ENCODE measurements at regions not wholly inside any gene's neighbourhood (a gene's known extent, or its start where the extent isn't known, plus 50 kb on each side); places are given as distances from the start of the nearest gene placed in this dataset.

DNA sequence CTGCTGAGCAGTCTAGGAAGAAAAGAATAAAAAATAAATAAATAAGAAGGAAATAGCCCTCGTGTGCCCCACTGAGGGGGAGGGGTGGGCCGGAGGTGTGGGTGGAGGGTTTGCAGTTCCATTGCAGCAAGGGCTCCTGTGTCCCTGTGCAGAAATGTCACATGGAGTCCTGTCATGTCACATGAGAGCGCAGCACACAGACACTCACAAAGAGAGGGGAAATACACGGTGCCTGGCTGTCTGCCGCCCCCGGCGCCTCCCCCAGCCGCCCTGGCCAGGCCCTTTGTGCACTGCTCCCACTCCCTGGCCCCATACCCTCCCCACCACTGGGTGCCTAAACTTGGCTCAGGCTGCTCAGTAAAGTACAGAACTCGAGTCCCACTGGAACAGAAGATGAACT, 55.6 kb upstream of the SPTLC1 start:
- Histone ChIP-seq H3K79me2 (ENCODE audit: insufficient read depth, low read length) (no peaks in the 10 kb centered on the region), H3K4me2 (ENCODE audit: insufficient read depth, low read length) (no peak overlapping the region), H3K4me3 (ENCODE audit: insufficient read depth, low read length) (no peak overlapping the region), H3K36me3 (ENCODE audit: insufficient read depth, low read length) (no peaks in the 10 kb centered on the region), H2AFZ (ENCODE audit: low read length) (no peak overlapping the region), H4K20me1 (ENCODE audit: insufficient read depth, low read length) (no peaks in the 10 kb centered on the region), H3K9me3 (ENCODE audit: low read depth, low read length) (peaks cover 7% of the 10 kb centered on the region), H3K27me3 (ENCODE audit: insufficient read depth, low read length) (no peaks in the 10 kb centered on the region), H3K4me1 (ENCODE audit: insufficient read depth, low read length) (no peaks in the 10 kb centered on the region), H3K27ac (ENCODE audit: low read depth, low read length) (no peak overlapping the region)
- TF ChIP-seq, protein P1, sequence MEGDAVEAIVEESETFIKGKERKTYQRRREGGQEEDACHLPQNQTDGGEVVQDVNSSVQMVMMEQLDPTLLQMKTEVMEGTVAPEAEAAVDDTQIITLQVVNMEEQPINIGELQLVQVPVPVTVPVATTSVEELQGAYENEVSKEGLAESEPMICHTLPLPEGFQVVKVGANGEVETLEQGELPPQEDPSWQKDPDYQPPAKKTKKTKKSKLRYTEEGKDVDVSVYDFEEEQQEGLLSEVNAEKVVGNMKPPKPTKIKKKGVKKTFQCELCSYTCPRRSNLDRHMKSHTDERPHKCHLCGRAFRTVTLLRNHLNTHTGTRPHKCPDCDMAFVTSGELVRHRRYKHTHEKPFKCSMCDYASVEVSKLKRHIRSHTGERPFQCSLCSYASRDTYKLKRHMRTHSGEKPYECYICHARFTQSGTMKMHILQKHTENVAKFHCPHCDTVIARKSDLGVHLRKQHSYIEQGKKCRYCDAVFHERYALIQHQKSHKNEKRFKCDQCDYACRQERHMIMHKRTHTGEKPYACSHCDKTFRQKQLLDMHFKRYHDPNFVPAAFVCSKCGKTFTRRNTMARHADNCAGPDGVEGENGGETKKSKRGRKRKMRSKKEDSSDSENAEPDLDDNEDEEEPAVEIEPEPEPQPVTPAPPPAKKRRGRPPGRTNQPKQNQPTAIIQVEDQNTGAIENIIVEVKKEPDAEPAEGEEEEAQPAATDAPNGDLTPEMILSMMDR (IDR thresholded peaks at IDR 0.05; ENCODE audit: extremely low read depth, low read depth, low read length): no peak
- DNase-seq (ENCODE audit: insufficient read length, low spot score, missing footprints): peak; percentile 66

DNA sequence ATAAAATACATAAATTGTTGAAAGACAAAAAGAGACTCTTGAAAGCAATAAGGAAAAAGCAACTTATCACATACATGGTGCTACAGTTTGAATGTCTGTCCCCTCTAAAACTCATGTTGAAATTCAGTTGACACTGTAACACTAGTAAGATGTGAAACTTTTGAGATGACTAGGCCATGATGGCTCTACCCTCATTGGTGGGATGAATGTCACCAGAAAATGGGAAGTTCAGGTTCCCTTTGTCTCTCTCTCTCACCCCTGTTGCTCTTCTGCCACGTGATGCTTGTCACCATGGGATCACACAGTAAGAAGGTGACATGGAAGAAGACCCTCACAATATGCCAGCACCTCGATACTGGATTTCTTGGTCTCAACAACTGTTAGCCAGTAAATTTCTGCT, 50.3 kb upstream of the SPTLC1 start:
- Histone ChIP-seq H3K9me3 (ENCODE audit: low read depth, low read length) (no peaks in the 10 kb centered on the region), H3K27me3 (ENCODE audit: insufficient read depth, low read length) (no peaks in the 10 kb centered on the region), H3K27ac (ENCODE audit: low read depth, low read length) (no peak overlapping the region), H3K36me3 (ENCODE audit: insufficient read depth, low read length) (no peaks in the 10 kb centered on the region), H2AFZ (ENCODE audit: low read length) (no peak overlapping the region), H4K20me1 (ENCODE audit: insufficient read depth, low read length) (no peaks in the 10 kb centered on the region), H3K79me2 (ENCODE audit: insufficient read depth, low read length) (no peaks in the 10 kb centered on the region), H3K4me2 (ENCODE audit: insufficient read depth, low read length) (no peak overlapping the region), H3K4me1 (ENCODE audit: insufficient read depth, low read length) (no peaks in the 10 kb centered on the region), H3K4me3 (ENCODE audit: insufficient read depth, low read length) (no peak overlapping the region)
- no peak for DNase-seq (ENCODE audit: insufficient read length, low spot score, missing footprints)
- TF ChIP-seq, protein P1 (IDR thresholded peaks at IDR 0.05; ENCODE audit: extremely low read depth, low read depth, low read length): no peak

All from osteoblast (primary cell).